ENCODE measurements at regions not wholly inside any gene's neighbourhood (a gene's known extent, or its start where the extent isn't known, plus 50 kb on each side); places are given as distances from the start of the nearest gene placed in this dataset.

DNA sequence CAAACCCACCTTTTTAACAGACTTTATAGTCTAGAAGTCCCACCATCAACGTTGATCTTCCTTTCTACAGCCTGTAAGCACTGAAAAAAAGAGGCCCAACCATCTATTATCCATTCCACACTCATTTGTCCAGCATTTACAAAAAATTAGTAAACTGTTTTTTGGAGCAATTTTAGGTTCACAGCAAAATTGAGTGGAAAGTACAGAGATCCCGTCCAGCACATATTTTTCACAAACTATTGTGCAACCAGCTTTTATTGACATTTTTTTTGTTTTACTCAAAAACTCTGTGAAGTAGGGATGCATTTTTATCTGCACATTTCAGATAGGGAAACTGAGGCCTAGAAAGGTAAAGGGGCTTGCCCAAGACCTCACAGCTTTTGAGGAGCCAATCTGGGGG is 68.6 kb downstream of the TNP1 start:
- Histone ChIP-seq H3K27me3 (replicated peaks; ENCODE audit: insufficient read depth) (no peaks in the 10 kb centered on the region), H3K4me1 (ENCODE audit: control insufficient read depth in 1 of 2, low read depth in 2 of 2) (peaks cover 18 to 47% of the 10 kb centered on the region in 2 donors), H3K27ac (peak overlapping the region; percentile 72 to 87), H3K4me3 (no peak overlapping the region), H3K9me3 (no peaks in the 10 kb centered on the region), H3K36me3 (no peaks in the 10 kb centered on the region)
- DNase-seq (ENCODE audit: low spot score) (no peak), ATAC-seq (ENCODE audit: insufficient number of reproducible peaks, low FRiP score, low read depth) (no peak)
- TF ChIP-seq, protein P1, sequence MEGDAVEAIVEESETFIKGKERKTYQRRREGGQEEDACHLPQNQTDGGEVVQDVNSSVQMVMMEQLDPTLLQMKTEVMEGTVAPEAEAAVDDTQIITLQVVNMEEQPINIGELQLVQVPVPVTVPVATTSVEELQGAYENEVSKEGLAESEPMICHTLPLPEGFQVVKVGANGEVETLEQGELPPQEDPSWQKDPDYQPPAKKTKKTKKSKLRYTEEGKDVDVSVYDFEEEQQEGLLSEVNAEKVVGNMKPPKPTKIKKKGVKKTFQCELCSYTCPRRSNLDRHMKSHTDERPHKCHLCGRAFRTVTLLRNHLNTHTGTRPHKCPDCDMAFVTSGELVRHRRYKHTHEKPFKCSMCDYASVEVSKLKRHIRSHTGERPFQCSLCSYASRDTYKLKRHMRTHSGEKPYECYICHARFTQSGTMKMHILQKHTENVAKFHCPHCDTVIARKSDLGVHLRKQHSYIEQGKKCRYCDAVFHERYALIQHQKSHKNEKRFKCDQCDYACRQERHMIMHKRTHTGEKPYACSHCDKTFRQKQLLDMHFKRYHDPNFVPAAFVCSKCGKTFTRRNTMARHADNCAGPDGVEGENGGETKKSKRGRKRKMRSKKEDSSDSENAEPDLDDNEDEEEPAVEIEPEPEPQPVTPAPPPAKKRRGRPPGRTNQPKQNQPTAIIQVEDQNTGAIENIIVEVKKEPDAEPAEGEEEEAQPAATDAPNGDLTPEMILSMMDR (IDR thresholded peaks at IDR 0.05) = no peak

DNA sequence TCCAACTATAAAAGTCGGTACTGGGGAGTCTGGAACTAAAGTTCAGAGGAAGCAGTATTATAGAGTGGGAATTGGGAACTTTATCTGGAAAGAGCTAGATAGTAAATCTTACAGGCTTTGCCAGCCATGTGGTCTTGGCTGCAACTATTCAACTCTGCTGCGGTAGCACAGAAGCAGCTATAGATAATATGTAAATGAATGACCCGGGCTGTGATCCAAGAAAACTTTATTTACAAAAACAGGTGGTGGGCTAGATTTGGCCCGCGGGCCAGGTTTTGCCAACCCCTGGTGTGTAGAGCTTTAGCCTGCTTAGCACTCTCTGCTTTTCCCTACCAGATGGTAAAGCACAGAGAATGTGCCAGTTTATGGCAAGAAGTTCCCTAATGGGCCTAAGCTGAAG is 70.8 kb downstream of the TNP1 start:
- peaks cover 8 to 31% of the 10 kb centered on the region in 2 donors for H3K4me1 ChIP-seq (ENCODE audit: control insufficient read depth in 1 of 2, low read depth in 2 of 2)
- TF ChIP-seq, protein P1 (IDR thresholded peaks at IDR 0.05) = no peak
- H3K9me3 ChIP-seq = no peaks in the 10 kb centered on the region
- no peak for DNase-seq (ENCODE audit: low spot score)
- H3K36me3 ChIP-seq = no peaks in the 10 kb centered on the region
- no peak overlapping the region for H3K27ac ChIP-seq
- H3K4me3 ChIP-seq = no peak overlapping the region
- ATAC-seq (ENCODE audit: insufficient number of reproducible peaks, low FRiP score, low read depth) = no peak
- H3K27me3 ChIP-seq (replicated peaks; ENCODE audit: insufficient read depth) = no peaks in the 10 kb centered on the region

DNA sequence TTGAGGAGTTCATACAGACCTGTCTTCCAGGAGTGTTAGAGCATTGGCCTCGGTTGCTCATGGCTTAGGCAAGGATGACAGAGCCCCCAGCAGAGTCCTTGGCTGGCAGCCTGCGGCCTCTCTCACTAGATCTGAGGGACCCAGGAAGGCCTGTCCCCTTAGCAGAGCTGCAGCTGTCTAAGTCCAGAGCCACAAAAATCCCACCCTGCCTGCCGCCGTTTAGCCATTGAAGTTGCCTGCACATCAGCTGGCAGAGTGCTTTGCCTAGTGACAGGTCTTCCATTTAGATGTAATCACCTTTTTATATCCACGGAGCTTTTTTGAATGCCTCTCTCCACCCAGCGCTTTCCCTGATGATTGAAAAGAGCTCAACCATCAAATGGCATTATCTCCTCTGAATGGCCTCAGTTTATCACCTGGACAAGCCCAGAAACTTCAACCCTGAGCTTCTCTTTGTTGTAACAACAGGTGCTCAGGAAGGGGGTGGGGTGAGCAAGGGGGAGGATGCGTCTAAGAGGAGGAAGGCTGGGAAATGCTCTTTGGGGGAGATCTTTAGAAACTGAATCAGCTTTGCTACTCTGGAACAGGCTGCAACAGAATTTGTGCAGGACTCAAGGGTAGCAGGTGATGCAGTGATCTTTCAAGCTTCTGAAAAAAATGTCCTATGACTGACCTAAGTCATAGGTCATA is 71.9 kb downstream of the TNP1 start:
- TF ChIP-seq, protein P1 (IDR thresholded peaks at IDR 0.05) = no peak
- no peaks in the 10 kb centered on the region for H3K36me3 ChIP-seq
- no peaks in the 10 kb centered on the region for H3K9me3 ChIP-seq
- no peak overlapping the region for H3K27ac ChIP-seq
- H3K4me3 ChIP-seq = no peak overlapping the region
- H3K27me3 ChIP-seq (replicated peaks; ENCODE audit: insufficient read depth) = no peaks in the 10 kb centered on the region
- DNase-seq (ENCODE audit: low spot score) = no peak
- peaks cover 8 to 24% of the 10 kb centered on the region in 2 donors for H3K4me1 ChIP-seq (ENCODE audit: control insufficient read depth in 1 of 2, low read depth in 2 of 2)
- ATAC-seq (ENCODE audit: insufficient number of reproducible peaks, low FRiP score, low read depth) = no peak

DNA sequence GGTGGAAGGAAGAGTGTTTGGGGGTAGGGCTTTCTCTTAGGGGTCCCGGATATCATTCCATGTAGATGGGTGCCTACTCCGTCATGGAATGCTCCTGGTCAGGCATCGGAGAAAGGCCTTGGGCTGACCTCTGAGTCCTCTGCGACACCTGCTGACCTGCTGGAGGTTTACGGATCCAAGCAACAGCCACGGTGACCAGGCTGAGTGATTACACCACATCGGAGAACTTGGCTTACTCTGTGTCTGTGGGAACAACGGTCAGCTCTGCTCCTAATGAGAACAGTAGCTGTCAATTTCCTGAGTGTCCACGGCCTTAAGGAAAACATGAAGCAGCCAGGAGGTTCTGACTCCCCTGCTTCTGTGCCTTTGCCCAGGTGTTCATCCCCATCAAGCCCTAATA is 73.2 kb downstream of the TNP1 start:
- no peaks in the 10 kb centered on the region for H3K27me3 ChIP-seq (replicated peaks; ENCODE audit: insufficient read depth)
- no peak for DNase-seq (ENCODE audit: low spot score)
- no peak overlapping the region for H3K4me3 ChIP-seq
- no peaks in the 10 kb centered on the region for H3K36me3 ChIP-seq
- TF ChIP-seq, protein P1 (IDR thresholded peaks at IDR 0.05) = no peak
- no peaks in the 10 kb centered on the region for H3K9me3 ChIP-seq
- no peak for ATAC-seq (ENCODE audit: insufficient number of reproducible peaks, low FRiP score, low read depth)
- peaks cover 5 to 11% of the 10 kb centered on the region in 2 donors for H3K4me1 ChIP-seq (ENCODE audit: control insufficient read depth in 1 of 2, low read depth in 2 of 2)
- no peak overlapping the region for H3K27ac ChIP-seq

DNA sequence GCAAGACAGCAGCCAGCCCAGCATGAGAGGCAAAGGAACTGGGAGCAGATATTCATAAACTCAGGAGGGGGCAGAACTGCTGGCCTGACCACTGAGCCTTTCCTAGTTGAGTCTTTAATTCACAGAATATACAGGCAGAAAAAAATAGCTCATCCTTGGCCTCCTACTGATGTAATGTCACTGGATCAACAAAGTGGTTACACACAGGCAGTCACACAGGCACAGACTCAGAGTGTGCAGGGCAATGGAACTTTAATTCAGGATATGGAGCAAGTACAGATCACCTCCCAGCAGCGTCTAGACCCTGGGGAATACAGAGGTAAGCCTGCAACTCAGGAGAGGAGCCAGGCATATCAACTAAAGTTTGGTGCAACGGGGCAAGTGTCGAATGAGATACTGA is 75.4 kb downstream of the TNP1 start:
- Histone ChIP-seq H3K4me3 (no peak overlapping the region), H3K27me3 (replicated peaks; ENCODE audit: insufficient read depth) (no peaks in the 10 kb centered on the region), H3K36me3 (no peaks in the 10 kb centered on the region), H3K4me1 (ENCODE audit: control insufficient read depth in 1 of 2, low read depth in 2 of 2) (no peaks in the 10 kb centered on the region), H3K27ac (no peak overlapping the region), H3K9me3 (no peaks in the 10 kb centered on the region)
- no peak for ATAC-seq (ENCODE audit: insufficient number of reproducible peaks, low FRiP score, low read depth)
- TF ChIP-seq, protein P1 (IDR thresholded peaks at IDR 0.05) = no peak
- no peak for DNase-seq (ENCODE audit: low spot score)

Measured in thoracic aorta (tissue), 2 donors.